GM13976 (cell line): ENCODE measurements at regions not wholly inside any gene's neighbourhood (a gene's known extent, or its start where the extent isn't known, plus 50 kb on each side); places are given as distances from the start of the nearest gene placed in this dataset.

Experiments
- DNase-seq: peaks from one replicate; pipeline ENCODE4 v3.0.0; 2012; ENCODE audit warnings: low spot score
- CTCF ChIP-seq: IDR thresholded peaks from 2 replicates; pipeline ENCODE4 v1.5.1; 2012; ENCODE audit warnings: borderline replicate concordance, mild to moderate bottlenecking; ENCODE audit not compliant: insufficient read depth; ENCODE audit errors: extremely low read depth, missing control alignments, control extremely low read depth
- in situ Hi-C: fragments of 300-500 bp; cut with MboI; formaldehyde crosslinking; loops from one replicate; pipeline ENCODE4 v1.12.0; 2022; ENCODE audit warnings: low sequenced_read_pairs, mixed read lengths, inconsistent platforms; ENCODE audit not compliant: unreplicated experiment

GRCh38 chr4:180377741-180378140 is 1865.5 kb upstream of the TENM3 start:
- no peak for DNase-seq
- in situ Hi-C loops: no loop called here
- TF ChIP-seq CTCF: no peak

- DNase-seq: no peak
- no peak for TF ChIP-seq CTCF
- in situ Hi-C loops: no loop called here
These were observed 1862.5 kb upstream of the TENM3 start for GRCh38 chr4:180380733-180381132.

- no peak for DNase-seq
- no peak for TF ChIP-seq CTCF
- in situ Hi-C loops: no loop called here
These were observed 1851.6 kb upstream of the TENM3 start for GRCh38 chr4:180391613-180392012.

- DNase-seq: no peak
- in situ Hi-C loops: no loop called here
- no peak for TF ChIP-seq CTCF
These were observed 1848.9 kb upstream of the TENM3 start for GRCh38 chr4:180394312-180394711.

- no peak for TF ChIP-seq CTCF
- in situ Hi-C loops: no loop called here
- DNase-seq: no peak
These were observed 1848.5 kb upstream of the TENM3 start for GRCh38 chr4:180394730-180395129.

GRCh38 chr4:180398564-180398963 is 1844.6 kb upstream of the TENM3 start:
- no peak for DNase-seq
- no peak for TF ChIP-seq CTCF
- in situ Hi-C loops: no loop called here
